Liver (tissue), 3 donors: ENCODE measurements at regions not wholly inside any gene's neighbourhood (a gene's known extent, or its start where the extent isn't known, plus 50 kb on each side); places are given as distances from the start of the nearest gene placed in this dataset.

Experiments used
- FOXA1 ChIP-seq: IDR thresholded peaks from 2 replicates; pipeline ENCODE4 v1.6.1; 2016; ENCODE audit warnings: antibody characterized with exemption
- GABPA ChIP-seq, 2 donors: IDR thresholded peaks in 1 of 2; conservative IDR thresholded peaks in 1 of 2; 2 replicates each; pipeline ENCODE4 v1.6.1; 2016; ENCODE audit warnings: antibody characterized with exemption in 2 of 2, mild to moderate bottlenecking in 1 of 2, moderate library complexity in 1 of 2
- NR2F2 ChIP-seq: IDR thresholded peaks from 2 replicates; pipeline ENCODE4 v1.6.1; 2016; ENCODE audit warnings: antibody characterized with exemption
- RAD21 ChIP-seq, 2 donors: IDR thresholded peaks; 2 replicates each; pipeline ENCODE4 v1.6.1; 2016; ENCODE audit warnings: antibody characterized with exemption in 2 of 2, mild to moderate bottlenecking in 2 of 2
- SP1 ChIP-seq: IDR thresholded peaks from 2 replicates; pipeline ENCODE4 v1.6.1; 2018; ENCODE audit warnings: antibody characterized with exemption, mild to moderate bottlenecking
- TF ChIP-seq, protein P1 (sequence below): fragments of 150-350 bp; IDR thresholded peaks from 2 replicates; pipeline ENCODE4 v1.5.1; 2017; ENCODE audit warnings: improper control_type of control experiment, low read depth, low read length; ENCODE audit not compliant: missing input control
- donor health status: healthy.
- donor health status: healthy.

DNA sequence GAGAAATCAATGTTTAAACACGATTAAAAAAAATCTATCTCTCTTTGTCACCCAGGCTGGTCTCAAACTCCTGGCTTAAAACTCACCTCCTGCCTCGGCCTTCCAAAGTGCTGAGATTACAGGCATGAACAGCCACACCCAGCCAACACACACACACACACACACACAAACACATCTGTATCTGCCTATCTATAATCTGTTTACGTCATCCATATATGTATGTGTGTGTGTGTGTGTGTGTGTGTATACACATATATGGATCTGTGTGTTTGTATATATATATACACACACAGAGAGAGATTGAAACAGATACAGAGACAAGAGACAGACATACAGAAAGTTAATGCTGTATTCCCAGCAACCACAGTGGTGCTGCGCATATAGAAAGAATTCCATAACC lies 497.1 kb downstream of the DSC3 start:
- TF ChIP-seq NR2F2 (no peak), SP1 (no peak), RAD21 (IDR thresholded peaks at IDR 0.05) (no peak), FOXA1 (no peak), GABPA (IDR thresholded peaks at IDR 0.05 in 1 of 2, conservative IDR thresholded peaks at IDR 0.05 in 1 of 2) (no peak)
- TF ChIP-seq, protein P1, sequence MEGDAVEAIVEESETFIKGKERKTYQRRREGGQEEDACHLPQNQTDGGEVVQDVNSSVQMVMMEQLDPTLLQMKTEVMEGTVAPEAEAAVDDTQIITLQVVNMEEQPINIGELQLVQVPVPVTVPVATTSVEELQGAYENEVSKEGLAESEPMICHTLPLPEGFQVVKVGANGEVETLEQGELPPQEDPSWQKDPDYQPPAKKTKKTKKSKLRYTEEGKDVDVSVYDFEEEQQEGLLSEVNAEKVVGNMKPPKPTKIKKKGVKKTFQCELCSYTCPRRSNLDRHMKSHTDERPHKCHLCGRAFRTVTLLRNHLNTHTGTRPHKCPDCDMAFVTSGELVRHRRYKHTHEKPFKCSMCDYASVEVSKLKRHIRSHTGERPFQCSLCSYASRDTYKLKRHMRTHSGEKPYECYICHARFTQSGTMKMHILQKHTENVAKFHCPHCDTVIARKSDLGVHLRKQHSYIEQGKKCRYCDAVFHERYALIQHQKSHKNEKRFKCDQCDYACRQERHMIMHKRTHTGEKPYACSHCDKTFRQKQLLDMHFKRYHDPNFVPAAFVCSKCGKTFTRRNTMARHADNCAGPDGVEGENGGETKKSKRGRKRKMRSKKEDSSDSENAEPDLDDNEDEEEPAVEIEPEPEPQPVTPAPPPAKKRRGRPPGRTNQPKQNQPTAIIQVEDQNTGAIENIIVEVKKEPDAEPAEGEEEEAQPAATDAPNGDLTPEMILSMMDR, result no peak
